CD14-positive monocyte (primary cell): ENCODE measurements at regions not wholly inside any gene's neighbourhood (a gene's known extent, or its start where the extent isn't known, plus 50 kb on each side); places are given as distances from the start of the nearest gene placed in this dataset.

ENCODE experiments used
- DNase-seq, 3 donors: peaks; one replicate each; pipeline ENCODE4 v3.0.0-alpha.2; 2011 to 2022
- H2AFZ ChIP-seq: 2 replicates; pipeline ENCODE4 v1.6.0; 2012; ENCODE audit warnings: mild to moderate bottlenecking, low read depth, low read length, inconsistent platforms; ENCODE audit not compliant: insufficient read depth, poor library complexity, severe bottlenecking
- H3K27ac ChIP-seq, 2 donors: 1 replicate in 1 of 2; 2 replicates in 1 of 2; pipeline ENCODE4 v1.5.1; 2012 to 2013; ENCODE audit warnings: low read length in 2 of 2, control low read depth in 1 of 2, inconsistent platforms in 1 of 2, low read depth in 1 of 2, mild to moderate bottlenecking in 1 of 2
- H3K27me3 ChIP-seq, 2 donors: one replicate each; pipeline versions ENCODE4 v1.6.0 to v1.6.1; 2011 to 2013; ENCODE audit warnings: low read length in 2 of 2; ENCODE audit not compliant: control insufficient read depth in 2 of 2, insufficient read depth in 2 of 2
- H3K36me3 ChIP-seq, 2 donors: replicated peaks in 1 of 2; 1 replicate in 1 of 2; 2 replicates in 1 of 2; pipeline versions ENCODE4 v1.5.1 to v1.6.1; 2012 to 2013; ENCODE audit warnings: low read length in 2 of 2, control low read depth in 1 of 2, inconsistent platforms in 1 of 2, mild to moderate bottlenecking in 1 of 2; ENCODE audit not compliant: insufficient read depth in 2 of 2, control insufficient read depth in 1 of 2
- H3K4me1 ChIP-seq, 2 donors: 1 replicate in 1 of 2; 2 replicates in 1 of 2; pipeline versions ENCODE4 v1.5.1 to v1.6.1; 2012 to 2013; ENCODE audit warnings: low read length in 2 of 2, control low read depth in 1 of 2, inconsistent platforms in 1 of 2, mild to moderate bottlenecking in 1 of 2, moderate library complexity in 1 of 2; ENCODE audit not compliant: insufficient read depth in 2 of 2, control insufficient read depth in 1 of 2
- H3K4me2 ChIP-seq: replicated peaks from 2 replicates; pipeline ENCODE3; 2012; ENCODE audit warnings: low read length, moderate library complexity, mild to moderate bottlenecking; ENCODE audit not compliant: poor library complexity, severe bottlenecking; ENCODE audit errors: extremely low read depth
- H3K4me3 ChIP-seq, 3 experiments: fragments of 200-600 bp in 1 of 3; sonication (generic) in 1 of 3; replicated peaks in 1 of 3; 1 replicate in 2 of 3; 2 replicates in 1 of 3; pipeline ENCODE4 v1.5.1; 2011 to 2013; ENCODE audit warnings: low read length in 3 of 3, mild to moderate bottlenecking in 3 of 3, control low read depth in 2 of 3, low read depth in 2 of 3, inconsistent platforms in 1 of 3, moderate library complexity in 1 of 3
- H3K79me2 ChIP-seq: 2 replicates; pipeline ENCODE4 v1.6.0; 2012; ENCODE audit warnings: mild to moderate bottlenecking, control low read depth, inconsistent platforms, low read length, moderate library complexity; ENCODE audit not compliant: insufficient read depth
- H3K9ac ChIP-seq: 2 replicates; pipeline ENCODE4 v1.6.0; 2017; ENCODE audit warnings: low read length, mild to moderate bottlenecking; ENCODE audit not compliant: insufficient read depth, poor library complexity, severe bottlenecking
- H3K9me3 ChIP-seq, 2 donors: replicated peaks in 1 of 2; 1 replicate in 1 of 2; 2 replicates in 1 of 2; pipeline versions ENCODE4 v1.5.1 to v1.6.1; 2012 to 2013; ENCODE audit warnings: low read length in 2 of 2, control low read depth in 1 of 2; ENCODE audit not compliant: control insufficient read depth in 1 of 2, insufficient read depth in 1 of 2
- H4K20me1 ChIP-seq: 2 replicates; pipeline ENCODE4 v1.6.0; 2012; ENCODE audit warnings: mild to moderate bottlenecking, low read length, control low read depth, moderate library complexity; ENCODE audit not compliant: insufficient read depth
- H3K27ac Mint-ChIP-seq, 7 donors: one replicate each; pipeline ENCODE4 v1.8.0; 2020; ENCODE audit warnings: mild to moderate bottlenecking in 7 of 7, mixed read lengths in 7 of 7, moderate library complexity in 6 of 7, inconsistent platforms in 2 of 7
- H3K27me3 Mint-ChIP-seq, 3 donors: one replicate each; pipeline ENCODE4 v1.8.0; 2021 to 2022; ENCODE audit warnings: low read depth in 3 of 3, mild to moderate bottlenecking in 3 of 3, mixed read lengths in 3 of 3, moderate library complexity in 3 of 3, inconsistent platforms in 1 of 3
- H3K36me3 Mint-ChIP-seq, 2 donors: one replicate each; pipeline ENCODE4 v1.8.0; 2020; ENCODE audit warnings: mixed read lengths in 2 of 2, inconsistent platforms in 1 of 2, mild to moderate bottlenecking in 1 of 2
- H3K4me1 Mint-ChIP-seq: one replicate; pipeline ENCODE4 v1.8.0; 2020; ENCODE audit warnings: mild to moderate bottlenecking, mixed read lengths
- H3K4me3 Mint-ChIP-seq, 2 donors: one replicate each; pipeline ENCODE4 v1.8.0; 2020; ENCODE audit warnings: mild to moderate bottlenecking in 2 of 2, mixed read lengths in 2 of 2, moderate library complexity in 1 of 2
- H3K9me3 Mint-ChIP-seq, 7 donors: one replicate each; pipeline ENCODE4 v1.8.0; 2020 to 2022; ENCODE audit warnings: mixed read lengths in 7 of 7, mild to moderate bottlenecking in 6 of 7, moderate library complexity in 6 of 7, inconsistent platforms in 2 of 7
- WGBS: methylation state at CpG from one replicate; pipeline ENCODE4 v1.1.5; 2013; ENCODE audit warnings: missing lambda C conversion rate; ENCODE audit not compliant: insufficient coverage; 5-methylcytosine and 5-hydroxymethylcytosine counted together
- intact Hi-C, 2 donors: fragments of 100-400 bp; cut with micrococcal nuclease; formaldehyde crosslinking; loops; one replicate each; pipeline versions ENCODE4 v1.15.0 to v1.15.1; 2023
- TF ChIP-seq, protein P1 (sequence below): fragments of 200-600 bp; IDR thresholded peaks from one replicate; pipeline ENCODE4 v1.8.0; 2022; ENCODE audit warnings: antibody characterized with exemption, mild to moderate bottlenecking

DNA sequence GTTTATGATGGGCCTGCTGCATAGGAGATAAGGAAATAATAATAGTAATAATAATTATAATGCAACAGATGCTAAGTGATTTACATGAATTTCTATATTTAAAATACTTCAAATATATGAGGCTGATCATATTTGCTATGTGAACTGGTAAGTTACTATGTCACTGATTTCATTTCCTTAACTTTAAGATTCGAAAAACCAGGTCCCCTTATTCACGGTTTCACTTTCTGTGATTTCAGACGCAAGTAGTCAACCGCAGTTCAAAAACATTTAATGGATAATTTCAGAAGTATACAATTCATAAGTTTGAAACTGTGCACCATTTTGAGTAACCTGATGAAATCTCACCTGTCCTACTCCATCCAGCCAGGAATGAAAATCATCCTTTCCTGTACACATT lies 1697.1 kb upstream of the LRRTM1 start:
- no peak overlapping the region for H2AFZ ChIP-seq
- no peaks in the 10 kb centered on the region for H3K36me3 ChIP-seq
- no peak for DNase-seq
- H3K4me1 ChIP-seq: no peaks in the 10 kb centered on the region
- no peak overlapping the region for H3K27ac Mint-ChIP-seq
- TF ChIP-seq, protein P1, sequence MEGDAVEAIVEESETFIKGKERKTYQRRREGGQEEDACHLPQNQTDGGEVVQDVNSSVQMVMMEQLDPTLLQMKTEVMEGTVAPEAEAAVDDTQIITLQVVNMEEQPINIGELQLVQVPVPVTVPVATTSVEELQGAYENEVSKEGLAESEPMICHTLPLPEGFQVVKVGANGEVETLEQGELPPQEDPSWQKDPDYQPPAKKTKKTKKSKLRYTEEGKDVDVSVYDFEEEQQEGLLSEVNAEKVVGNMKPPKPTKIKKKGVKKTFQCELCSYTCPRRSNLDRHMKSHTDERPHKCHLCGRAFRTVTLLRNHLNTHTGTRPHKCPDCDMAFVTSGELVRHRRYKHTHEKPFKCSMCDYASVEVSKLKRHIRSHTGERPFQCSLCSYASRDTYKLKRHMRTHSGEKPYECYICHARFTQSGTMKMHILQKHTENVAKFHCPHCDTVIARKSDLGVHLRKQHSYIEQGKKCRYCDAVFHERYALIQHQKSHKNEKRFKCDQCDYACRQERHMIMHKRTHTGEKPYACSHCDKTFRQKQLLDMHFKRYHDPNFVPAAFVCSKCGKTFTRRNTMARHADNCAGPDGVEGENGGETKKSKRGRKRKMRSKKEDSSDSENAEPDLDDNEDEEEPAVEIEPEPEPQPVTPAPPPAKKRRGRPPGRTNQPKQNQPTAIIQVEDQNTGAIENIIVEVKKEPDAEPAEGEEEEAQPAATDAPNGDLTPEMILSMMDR: no peak
- no peaks in the 10 kb centered on the region for H3K79me2 ChIP-seq
- H3K27me3 Mint-ChIP-seq: no peaks in the 10 kb centered on the region
- H3K9me3 Mint-ChIP-seq: peaks cover 2 to 5% (median 3%) of the 10 kb centered on the region in 7 donors
- H3K4me2 ChIP-seq: no peak overlapping the region
- H3K4me3 ChIP-seq: no peak overlapping the region
- H3K9ac ChIP-seq: no peak overlapping the region
- no peak overlapping the region for H3K4me3 Mint-ChIP-seq
- no peak overlapping the region for H3K27ac ChIP-seq
- intact Hi-C loops: no loop called here
- H3K27me3 ChIP-seq: no peaks in the 10 kb centered on the region
- no peaks in the 10 kb centered on the region for H3K4me1 Mint-ChIP-seq
- no peaks in the 10 kb centered on the region for H3K36me3 Mint-ChIP-seq
- H3K9me3 ChIP-seq: no peaks in the 10 kb centered on the region
- no peaks in the 10 kb centered on the region for H4K20me1 ChIP-seq
- no CpG with 5 or more reads among the region's 4 CpGs for WGBS

DNA sequence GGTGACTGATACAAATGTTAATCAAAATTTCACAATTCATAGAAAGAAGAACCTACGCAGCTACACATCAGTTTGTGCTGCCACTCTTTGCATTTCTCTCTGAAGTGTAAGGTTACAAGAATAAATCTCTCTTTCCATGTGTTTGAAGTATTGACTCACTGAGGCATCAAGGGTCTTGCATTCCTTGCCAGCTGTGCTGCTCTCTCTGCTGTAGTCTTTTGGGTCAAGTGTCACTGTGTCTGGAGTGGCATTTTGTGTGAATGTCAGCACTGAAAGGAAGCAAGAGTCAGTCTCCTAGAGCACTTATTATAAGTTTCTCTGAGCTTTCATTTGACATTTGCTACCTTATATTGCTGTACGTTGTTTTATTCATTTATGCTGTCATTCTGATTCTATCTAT lies 1696.1 kb upstream of the LRRTM1 start:
- Histone ChIP-seq H4K20me1 (no peaks in the 10 kb centered on the region), H2AFZ (no peak overlapping the region), H3K9ac (no peak overlapping the region), H3K4me2 (no peak overlapping the region), H3K27ac (no peak overlapping the region), H3K36me3 (no peaks in the 10 kb centered on the region), H3K9me3 (no peaks in the 10 kb centered on the region), H3K79me2 (no peaks in the 10 kb centered on the region), H3K4me3 (no peak overlapping the region), H3K4me1 (no peaks in the 10 kb centered on the region), H3K27me3 (no peaks in the 10 kb centered on the region)
- Mint-ChIP-seq H3K4me3 (no peak overlapping the region), H3K27ac (no peak overlapping the region), H3K36me3 (no peaks in the 10 kb centered on the region), H3K4me1 (no peaks in the 10 kb centered on the region), H3K9me3 (peaks cover 2 to 5% (median 3%) of the 10 kb centered on the region in 7 donors), H3K27me3 (no peaks in the 10 kb centered on the region)
- intact Hi-C loops: no loop called here
- WGBS: no CpG with 5 or more reads among the region's 2 CpGs
- TF ChIP-seq, protein P1: no peak
- DNase-seq: no peak
